ENCODE measurements at regions not wholly inside any gene's neighbourhood (a gene's known extent, or its start where the extent isn't known, plus 50 kb on each side); places are given as distances from the start of the nearest gene placed in this dataset.

DNA sequence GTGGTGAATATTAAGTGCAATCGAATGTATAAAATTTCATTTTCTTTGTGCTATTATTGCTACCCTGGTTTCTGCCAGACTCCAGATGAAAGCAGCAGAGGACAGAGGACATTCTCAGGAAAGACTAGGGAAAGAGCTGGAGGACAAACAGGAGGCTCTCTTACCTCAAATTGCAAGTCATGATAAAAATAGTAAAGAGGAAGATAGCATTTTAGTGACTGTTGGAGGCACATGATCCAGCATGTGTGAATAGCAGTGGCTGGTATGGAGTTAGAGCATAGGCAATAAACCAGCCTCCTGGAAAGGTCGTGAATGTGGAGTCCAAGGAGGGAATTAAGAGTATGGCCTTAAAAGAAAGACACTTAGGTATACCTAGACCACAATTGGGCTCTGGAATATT is 1040.0 kb downstream of the STPG2 start:
- CTCF ChIA-PET, result no interaction called here
- no TSS peak for BruUV-seq (replicated peaks)
- DNase-seq (ENCODE audit: low read depth, low spot score), result no peak

DNA sequence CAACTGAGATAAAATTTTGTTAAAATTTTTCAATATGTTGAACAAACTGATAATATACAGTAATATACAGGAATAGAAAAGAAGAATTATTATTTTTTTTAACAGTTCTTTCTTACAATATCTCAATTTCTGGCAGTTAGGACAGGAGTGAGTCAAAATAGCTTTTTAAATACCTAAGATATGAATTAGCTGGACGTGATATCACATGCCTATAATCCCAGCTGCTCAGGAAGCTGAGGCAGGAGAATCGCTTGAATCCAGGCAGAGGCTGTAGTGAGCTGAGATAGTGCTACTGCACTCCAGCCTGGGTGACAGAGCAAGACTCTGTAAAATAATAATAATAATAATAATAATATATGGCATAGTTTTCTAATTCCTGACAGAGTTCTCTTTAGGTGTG is 1039.3 kb downstream of the STPG2 start:
- POLR2A ChIA-PET, result no interaction called here
- no TSS peak for BruUV-seq (replicated peaks)

More for the DNA sequence above, 1040.0 kb downstream of the STPG2 start:
- Histone ChIP-seq H3K9me3 (ENCODE audit: control insufficient read depth, insufficient read depth, low read depth, low read length) (no peaks in the 10 kb centered on the region), H3K27ac (ENCODE audit: low read length) (no peak overlapping the region), H3K4me3 (ENCODE audit: low read depth in 2 of 2, low read length in 2 of 2) (no peak overlapping the region), H3K4me1 (ENCODE audit: control insufficient read depth, insufficient read depth, low read length) (no peaks in the 10 kb centered on the region), H3K27me3 (ENCODE audit: control insufficient read depth, insufficient read depth, low read length) (no peaks in the 10 kb centered on the region), H3K36me3 (ENCODE audit: control insufficient read depth, insufficient read depth, low read length) (no peaks in the 10 kb centered on the region)
- intact Hi-C loops (cut with micrococcal nuclease; ENCODE audit: unreplicated experiment) (no loop called here), in situ Hi-C loops (cut with HindIII; ENCODE audit: low pct_unique_long_range_greater_than_20kb, low sequenced_read_pairs) (no loop called here)
- POLR2A ChIA-PET, result no interaction called here
- TF ChIP-seq POLR2AphosphoS5 (IDR thresholded peaks at IDR 0.05; ENCODE audit: low read depth, low read length) (no peak), TCF7L2 (IDR thresholded peaks at IDR 0.05; ENCODE audit: low read depth, low read length) (no peak), SIN3A (IDR thresholded peaks at IDR 0.05; ENCODE audit: borderline replicate concordance, insufficient read depth, low read depth, low read length) (no peak)
- TF ChIP-seq, protein P1, sequence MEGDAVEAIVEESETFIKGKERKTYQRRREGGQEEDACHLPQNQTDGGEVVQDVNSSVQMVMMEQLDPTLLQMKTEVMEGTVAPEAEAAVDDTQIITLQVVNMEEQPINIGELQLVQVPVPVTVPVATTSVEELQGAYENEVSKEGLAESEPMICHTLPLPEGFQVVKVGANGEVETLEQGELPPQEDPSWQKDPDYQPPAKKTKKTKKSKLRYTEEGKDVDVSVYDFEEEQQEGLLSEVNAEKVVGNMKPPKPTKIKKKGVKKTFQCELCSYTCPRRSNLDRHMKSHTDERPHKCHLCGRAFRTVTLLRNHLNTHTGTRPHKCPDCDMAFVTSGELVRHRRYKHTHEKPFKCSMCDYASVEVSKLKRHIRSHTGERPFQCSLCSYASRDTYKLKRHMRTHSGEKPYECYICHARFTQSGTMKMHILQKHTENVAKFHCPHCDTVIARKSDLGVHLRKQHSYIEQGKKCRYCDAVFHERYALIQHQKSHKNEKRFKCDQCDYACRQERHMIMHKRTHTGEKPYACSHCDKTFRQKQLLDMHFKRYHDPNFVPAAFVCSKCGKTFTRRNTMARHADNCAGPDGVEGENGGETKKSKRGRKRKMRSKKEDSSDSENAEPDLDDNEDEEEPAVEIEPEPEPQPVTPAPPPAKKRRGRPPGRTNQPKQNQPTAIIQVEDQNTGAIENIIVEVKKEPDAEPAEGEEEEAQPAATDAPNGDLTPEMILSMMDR (IDR thresholded peaks at IDR 0.05), result no peak
- TF ChIP-seq, protein P2, sequence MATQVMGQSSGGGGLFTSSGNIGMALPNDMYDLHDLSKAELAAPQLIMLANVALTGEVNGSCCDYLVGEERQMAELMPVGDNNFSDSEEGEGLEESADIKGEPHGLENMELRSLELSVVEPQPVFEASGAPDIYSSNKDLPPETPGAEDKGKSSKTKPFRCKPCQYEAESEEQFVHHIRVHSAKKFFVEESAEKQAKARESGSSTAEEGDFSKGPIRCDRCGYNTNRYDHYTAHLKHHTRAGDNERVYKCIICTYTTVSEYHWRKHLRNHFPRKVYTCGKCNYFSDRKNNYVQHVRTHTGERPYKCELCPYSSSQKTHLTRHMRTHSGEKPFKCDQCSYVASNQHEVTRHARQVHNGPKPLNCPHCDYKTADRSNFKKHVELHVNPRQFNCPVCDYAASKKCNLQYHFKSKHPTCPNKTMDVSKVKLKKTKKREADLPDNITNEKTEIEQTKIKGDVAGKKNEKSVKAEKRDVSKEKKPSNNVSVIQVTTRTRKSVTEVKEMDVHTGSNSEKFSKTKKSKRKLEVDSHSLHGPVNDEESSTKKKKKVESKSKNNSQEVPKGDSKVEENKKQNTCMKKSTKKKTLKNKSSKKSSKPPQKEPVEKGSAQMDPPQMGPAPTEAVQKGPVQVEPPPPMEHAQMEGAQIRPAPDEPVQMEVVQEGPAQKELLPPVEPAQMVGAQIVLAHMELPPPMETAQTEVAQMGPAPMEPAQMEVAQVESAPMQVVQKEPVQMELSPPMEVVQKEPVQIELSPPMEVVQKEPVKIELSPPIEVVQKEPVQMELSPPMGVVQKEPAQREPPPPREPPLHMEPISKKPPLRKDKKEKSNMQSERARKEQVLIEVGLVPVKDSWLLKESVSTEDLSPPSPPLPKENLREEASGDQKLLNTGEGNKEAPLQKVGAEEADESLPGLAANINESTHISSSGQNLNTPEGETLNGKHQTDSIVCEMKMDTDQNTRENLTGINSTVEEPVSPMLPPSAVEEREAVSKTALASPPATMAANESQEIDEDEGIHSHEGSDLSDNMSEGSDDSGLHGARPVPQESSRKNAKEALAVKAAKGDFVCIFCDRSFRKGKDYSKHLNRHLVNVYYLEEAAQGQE (IDR thresholded peaks at IDR 0.05; ENCODE audit: insufficient read depth in 1 of 2, low read depth in 2 of 2, low read length in 1 of 2), result no peak
- ATAC-seq, result no peak

More for the DNA sequence above, 1039.3 kb downstream of the STPG2 start:
- DNase-seq (ENCODE audit: low read depth, low spot score), result no peak
- no peak overlapping the region for H3K27ac ChIP-seq (ENCODE audit: low read length)
- TF ChIP-seq, protein P2 (IDR thresholded peaks at IDR 0.05; ENCODE audit: insufficient read depth in 1 of 2, low read depth in 2 of 2, low read length in 1 of 2), result no peak
- H3K36me3 ChIP-seq (ENCODE audit: control insufficient read depth, insufficient read depth, low read length), result no peaks in the 10 kb centered on the region
- no peaks in the 10 kb centered on the region for H3K9me3 ChIP-seq (ENCODE audit: control insufficient read depth, insufficient read depth, low read depth, low read length)
- H3K4me1 ChIP-seq (ENCODE audit: control insufficient read depth, insufficient read depth, low read length), result no peaks in the 10 kb centered on the region
- no peak for ATAC-seq
- in situ Hi-C loops (cut with HindIII; ENCODE audit: low pct_unique_long_range_greater_than_20kb, low sequenced_read_pairs) (no loop called here), intact Hi-C loops (cut with micrococcal nuclease; ENCODE audit: unreplicated experiment) (no loop called here)
- no peaks in the 10 kb centered on the region for H3K27me3 ChIP-seq (ENCODE audit: control insufficient read depth, insufficient read depth, low read length)
- CTCF ChIA-PET, result no interaction called here
- no peak overlapping the region for H3K4me3 ChIP-seq (ENCODE audit: low read depth in 2 of 2, low read length in 2 of 2)

Measured in Panc1 (cell line).